CD4-positive, alpha-beta T cell treated with Interleukin-10 for 1 hour (primary cell): ENCODE measurements at regions not wholly inside any gene's neighbourhood (a gene's known extent, or its start where the extent isn't known, plus 50 kb on each side); places are given as distances from the start of the nearest gene placed in this dataset.
"Not testable (repeated sequence)": the region's sequence is repeated elsewhere in the genome, so short reads cannot be mapped to it uniquely, and the experiment has no call there.

Source experiments
- DNase-seq: peaks from one replicate; pipeline ENCODE4 v3.0.0-alpha.2; 2020

- DNase-seq: no peak
These were observed 338.7 kb upstream of the ARID1B start for GRCh38 chr6:156438350-156438923.

- DNase-seq: no peak
These were observed 339.9 kb upstream of the ARID1B start for GRCh38 chr6:156437121-156437879.

GRCh38 chr6:156434795-156435190 is 342.4 kb upstream of the ARID1B start:
- DNase-seq: no peak

GRCh38 chr6:156434049-156434794 is 343.0 kb upstream of the ARID1B start:
- no peak for DNase-seq

GRCh38 chr6:156432543-156432942 is 344.6 kb upstream of the ARID1B start:
- DNase-seq: no peak

- no peak for DNase-seq
These were observed 346.8 kb upstream of the ARID1B start for GRCh38 chr6:156430386-156430785.

- no peak for DNase-seq
These were observed 349.8 kb upstream of the ARID1B start for GRCh38 chr6:156427345-156427744.

GRCh38 chr6:156425359-156426020 is 351.7 kb upstream of the ARID1B start:
- no peak for DNase-seq

GRCh38 chr6:156423829-156424228 is 353.3 kb upstream of the ARID1B start:
- DNase-seq: peak; percentile 40

GRCh38 chr6:156423075-156423474 is 354.1 kb upstream of the ARID1B start:
- DNase-seq: peak; percentile 18

GRCh38 chr6:156421933-156422332 is 355.2 kb upstream of the ARID1B start:
- DNase-seq: no peak

- not testable (repeated sequence) for DNase-seq
These were observed 355.9 kb upstream of the ARID1B start for GRCh38 chr6:156421301-156421700.

GRCh38 chr6:156420172-156420993 is 356.8 kb upstream of the ARID1B start:
- no peak for DNase-seq

- no peak for DNase-seq
These were observed 357.6 kb upstream of the ARID1B start for GRCh38 chr6:156419594-156419993.

- no peak for DNase-seq
These were observed 358.9 kb upstream of the ARID1B start for GRCh38 chr6:156418253-156418652.

- DNase-seq: no peak
These were observed 360.8 kb upstream of the ARID1B start for GRCh38 chr6:156416391-156416790.

GRCh38 chr6:156413154-156413553 is 364.0 kb upstream of the ARID1B start:
- DNase-seq: no peak

- DNase-seq: no peak
These were observed 366.5 kb upstream of the ARID1B start for GRCh38 chr6:156410649-156411048.

GRCh38 chr6:156408655-156409054 is 368.5 kb upstream of the ARID1B start:
- no peak for DNase-seq

GRCh38 chr6:156407334-156407733 is 369.8 kb upstream of the ARID1B start:
- no peak for DNase-seq

GRCh38 chr6:156406688-156407087 is 370.5 kb upstream of the ARID1B start:
- DNase-seq: no peak

GRCh38 chr6:156406099-156406498 is 371.1 kb upstream of the ARID1B start:
- DNase-seq: no peak

- no peak for DNase-seq
These were observed 374.6 kb upstream of the ARID1B start for GRCh38 chr6:156402628-156403027.
